Stimulated activated CD8-positive, alpha-beta memory T cell treated with anti-CD3 and anti-CD28 coated beads, Interleukin-12 subunit alpha, Interleukin-12 subunit beta, amount 100 ng/mL, for 1 hour (primary cell): ENCODE measurements at regions not wholly inside any gene's neighbourhood (a gene's known extent, or its start where the extent isn't known, plus 50 kb on each side); places are given as distances from the start of the nearest gene placed in this dataset.
"Not testable (repeated sequence)": the region's sequence is repeated elsewhere in the genome, so short reads cannot be mapped to it uniquely, and the experiment has no call there.

Experiments used
- DNase-seq: peaks from one replicate; pipeline ENCODE4 v3.0.0-alpha.2; 2020; ENCODE audit warnings: low read depth

- DNase-seq = not testable (repeated sequence)
These were observed 54.7 kb downstream of the OR4M2 start for GRCh38 chr15:22134941-22135566.

DNA sequence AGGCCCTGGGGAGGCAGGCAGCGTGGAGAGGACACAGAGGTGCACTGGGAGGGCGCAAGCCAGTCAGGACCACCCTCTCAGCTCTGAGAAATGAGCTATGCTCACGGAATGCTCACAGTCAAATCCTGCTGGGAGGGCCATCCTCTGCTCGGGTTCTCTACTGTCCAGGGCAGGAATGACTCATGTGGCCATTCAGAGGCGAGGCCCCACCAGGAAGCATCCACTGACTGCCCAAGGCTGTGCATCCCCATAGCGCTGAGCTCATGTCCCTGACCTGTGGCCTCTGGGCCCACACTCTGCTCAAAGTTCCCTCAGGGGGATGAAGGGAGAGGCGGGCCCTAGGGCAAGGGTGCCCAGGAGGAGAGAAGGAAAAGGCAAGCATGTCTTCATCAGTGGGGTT lies 57.2 kb downstream of the OR4M2 start:
- DNase-seq = not testable (repeated sequence)

DNA sequence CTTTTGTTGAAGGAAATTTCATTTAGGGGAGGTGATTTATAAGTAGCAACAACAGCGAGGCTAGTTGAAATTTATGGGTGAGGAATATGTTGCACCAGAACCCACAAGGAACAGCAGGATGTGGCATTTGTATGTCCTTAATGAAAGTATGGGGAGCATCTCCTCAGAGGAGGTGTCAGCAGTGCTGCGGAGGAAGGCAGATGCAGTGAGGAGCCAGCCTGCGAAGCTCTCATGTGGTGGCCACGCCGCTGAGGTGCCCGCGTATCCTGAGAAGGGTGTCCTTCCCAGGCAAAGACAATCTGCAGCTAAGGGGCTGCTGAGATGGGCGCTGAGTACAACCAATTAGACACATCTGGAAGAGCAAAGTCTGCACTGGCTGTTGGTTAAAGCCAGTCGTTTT lies 60.8 kb downstream of the OR4M2 start:
- not testable (repeated sequence) for DNase-seq

DNA sequence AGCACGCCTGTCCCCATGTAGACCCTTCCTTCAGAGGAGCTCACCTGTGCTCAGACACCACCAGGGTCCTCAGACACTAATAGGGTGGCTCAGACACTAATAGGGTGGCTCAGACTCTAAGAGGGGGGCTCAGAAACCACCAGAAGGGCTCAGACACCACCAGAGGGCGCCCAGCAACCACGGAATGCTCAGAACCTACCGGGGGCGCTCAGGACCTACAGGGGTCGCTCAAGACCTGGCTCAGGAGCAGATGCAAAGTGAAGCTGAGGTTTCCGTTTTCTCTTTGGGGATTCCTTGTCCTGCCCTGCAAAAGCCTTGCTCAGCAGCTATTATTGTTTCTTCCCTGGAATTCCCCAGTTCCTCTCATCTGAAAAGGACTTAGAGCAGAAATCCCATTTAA lies 67.8 kb downstream of the OR4M2 start:
- DNase-seq = not testable (repeated sequence)

- DNase-seq = not testable (repeated sequence)
These were observed 77.9 kb downstream of the OR4M2 start for GRCh38 chr15:22158243-22158642.

DNA sequence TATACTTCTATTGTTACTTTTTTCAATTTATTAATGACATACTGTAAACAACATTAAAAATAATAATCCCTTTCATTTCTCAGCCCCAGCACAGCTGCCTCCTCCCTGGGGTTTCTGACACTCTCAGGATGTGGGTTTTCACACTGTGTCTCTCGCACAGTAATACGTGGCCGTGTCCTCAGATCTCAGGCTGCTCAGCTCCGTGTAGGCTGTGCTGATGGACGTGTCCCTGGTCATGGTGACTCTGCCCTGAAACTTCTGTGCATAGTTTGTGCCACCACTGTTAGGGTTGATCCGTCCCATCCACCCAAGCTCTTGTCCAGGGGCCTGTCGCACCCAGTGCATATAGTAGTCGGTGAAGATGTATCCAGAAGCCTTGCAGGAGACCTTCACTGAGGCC lies 80.0 kb downstream of the OR4M2 start:
- not testable (repeated sequence) for DNase-seq

- DNase-seq = not testable (repeated sequence)
These were observed 80.4 kb downstream of the OR4M2 start for GRCh38 chr15:22160741-22161140.

- not testable (repeated sequence) for DNase-seq
These were observed 81.1 kb downstream of the OR4M2 start for GRCh38 chr15:22161398-22161797.

DNA sequence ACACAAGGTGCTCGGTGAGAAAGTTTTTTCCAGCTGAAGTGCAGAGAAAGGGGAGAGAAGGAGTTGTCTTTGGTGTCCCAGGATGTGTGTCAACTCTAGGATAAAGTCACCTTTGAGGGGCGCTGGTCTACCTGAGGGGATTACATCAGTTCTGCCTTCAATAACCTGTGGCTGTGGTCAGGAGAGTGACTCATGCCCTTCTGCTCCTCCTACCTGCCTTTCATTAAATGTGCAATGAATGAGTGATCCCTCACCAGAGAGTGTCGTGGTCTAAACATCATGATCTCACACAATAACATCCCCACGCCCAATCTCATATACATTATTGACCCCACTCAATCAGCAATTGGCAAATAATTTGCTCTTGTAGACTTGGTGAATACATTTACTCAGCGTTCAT lies 83.4 kb downstream of the OR4M2 start:
- DNase-seq = not testable (repeated sequence)

DNA sequence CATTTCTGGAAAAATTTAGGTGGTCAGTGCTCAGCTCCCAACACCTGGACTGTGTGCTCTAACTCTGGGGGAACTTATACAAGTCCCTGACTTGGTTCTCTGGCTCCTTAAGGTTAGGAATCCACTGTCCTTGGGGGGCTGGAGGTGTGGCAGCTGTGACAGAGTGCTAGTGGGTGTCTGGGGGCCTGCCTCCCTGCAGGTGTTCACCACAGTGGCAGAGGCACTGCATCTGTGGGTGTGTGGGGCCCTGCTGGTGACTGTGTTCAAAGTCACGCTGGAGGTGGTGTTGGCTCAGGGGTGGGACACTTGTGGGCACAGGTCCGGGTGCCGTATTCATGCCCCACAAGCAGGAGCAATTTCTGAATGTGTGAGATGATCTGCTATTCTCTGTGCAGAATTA lies 87.2 kb downstream of the OR4M2 start:
- not testable (repeated sequence) for DNase-seq

GRCh38 chr15:22173029-22173998 lies 93.0 kb downstream of the OR4M2 start:
- not testable (repeated sequence) for DNase-seq

GRCh38 chr15:22174088-22174487 lies 93.8 kb downstream of the OR4M2 start:
- DNase-seq = not testable (repeated sequence)

- DNase-seq = not testable (repeated sequence)
These were observed 97.6 kb downstream of the OR4M2 start for GRCh38 chr15:22177965-22178364.

GRCh38 chr15:22178438-22178837 lies 98.1 kb downstream of the OR4M2 start:
- not testable (repeated sequence) for DNase-seq

GRCh38 chr15:22179043-22179442 lies 98.7 kb downstream of the OR4M2 start:
- DNase-seq = not testable (repeated sequence)

GRCh38 chr15:22180611-22181010 lies 100.3 kb downstream of the OR4M2 start:
- not testable (repeated sequence) for DNase-seq

DNA sequence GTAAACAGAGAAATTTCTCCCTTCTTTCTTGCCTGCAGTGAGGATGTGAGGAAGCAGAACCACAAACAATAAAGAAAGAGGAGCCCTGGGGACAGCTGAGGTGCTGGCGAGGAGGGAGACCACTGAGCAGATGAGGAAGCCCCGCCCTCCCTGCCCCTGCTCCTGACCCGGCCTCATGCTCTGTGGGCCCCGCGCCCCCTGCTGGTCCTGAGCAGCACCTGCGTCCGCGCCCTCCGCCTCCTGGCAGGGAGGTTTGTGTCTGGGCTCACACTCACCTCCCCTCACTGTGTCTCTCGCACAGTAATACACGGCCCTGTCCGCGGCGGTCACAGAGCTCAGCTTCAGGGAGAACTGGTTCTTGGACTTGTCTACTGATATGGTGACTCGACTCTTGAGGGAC lies 104.4 kb downstream of the OR4M2 start:
- DNase-seq = not testable (repeated sequence)

- DNase-seq = not testable (repeated sequence)
These were observed 106.7 kb downstream of the OR4M2 start for GRCh38 chr15:22186846-22187532.

GRCh38 chr15:22191818-22192217 lies 111.5 kb downstream of the OR4M2 start:
- not testable (repeated sequence) for DNase-seq

GRCh38 chr15:22194739-22195617 lies 114.7 kb downstream of the OR4M2 start:
- DNase-seq = not testable (repeated sequence)

DNA sequence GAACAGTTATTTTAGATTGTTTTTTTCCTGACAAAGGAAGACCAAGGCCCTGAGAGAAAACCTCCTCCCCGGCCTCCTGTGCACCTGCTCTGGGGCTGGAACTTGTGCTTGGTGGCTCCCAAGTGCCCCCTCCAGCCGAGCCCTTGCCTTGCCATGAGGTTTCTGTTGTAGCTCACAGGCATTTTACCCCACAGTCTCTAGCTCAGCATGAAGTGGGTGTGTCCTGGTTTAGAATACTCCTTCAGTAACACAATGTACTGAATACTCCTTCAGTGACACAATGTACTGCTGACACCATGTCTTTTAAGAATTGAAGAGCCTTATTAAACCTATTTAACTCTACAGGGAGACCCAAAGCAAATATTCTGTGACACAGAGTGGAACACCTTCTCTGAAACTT lies 116.1 kb downstream of the OR4M2 start:
- DNase-seq = not testable (repeated sequence)
